Retinal pigment epithelial cell (primary cell): ENCODE measurements at regions not wholly inside any gene's neighbourhood (a gene's known extent, or its start where the extent isn't known, plus 50 kb on each side); places are given as distances from the start of the nearest gene placed in this dataset.
A peak's percentile ranks its signal among the peaks of the same experiment; 100 is the strongest.

ENCODE experiments used
- DNase-seq: peaks from one replicate; pipeline ENCODE4 v3.0.0-alpha.2; 2010; ENCODE audit warnings: low read depth
- H3K4me3 ChIP-seq: 2 replicates; pipeline ENCODE4 v1.5.1; 2011; ENCODE audit warnings: mild to moderate bottlenecking, low read length, control low read depth, moderate library complexity
- CTCF ChIP-seq: conservative IDR thresholded peaks from 2 replicates; pipeline ENCODE4 v1.5.1; 2011; ENCODE audit warnings: low read depth, low read length, control low read depth, inconsistent platforms

- DNase-seq = no peak
- no peak overlapping the region for H3K4me3 ChIP-seq
- no peak for TF ChIP-seq CTCF
These were observed 325.2 kb downstream of the USP25 start for GRCh38 chr21:16055014-16055413.

- DNase-seq = no peak
- no peak overlapping the region for H3K4me3 ChIP-seq
- TF ChIP-seq CTCF = no peak
These were observed 329.1 kb downstream of the USP25 start for GRCh38 chr21:16058896-16059295.

- no peak overlapping the region for H3K4me3 ChIP-seq
- TF ChIP-seq CTCF = no peak
- DNase-seq = no peak
These were observed 330.2 kb downstream of the USP25 start for GRCh38 chr21:16059981-16060380.

- no peak for TF ChIP-seq CTCF
- no peak overlapping the region for H3K4me3 ChIP-seq
- DNase-seq = no peak
These were observed 331.4 kb downstream of the USP25 start for GRCh38 chr21:16061194-16061593.

- TF ChIP-seq CTCF = no peak
- DNase-seq = no peak
- no peak overlapping the region for H3K4me3 ChIP-seq
These were observed 339.7 kb downstream of the USP25 start for GRCh38 chr21:16069178-16070112.

- no peak for TF ChIP-seq CTCF
- H3K4me3 ChIP-seq = peak overlapping the region; percentile 40
- DNase-seq = no peak
These were observed 340.4 kb downstream of the USP25 start for GRCh38 chr21:16070207-16070651.

GRCh38 chr21:16071092-16071491, 341.3 kb downstream of the USP25 start:
- DNase-seq = no peak
- no peak for TF ChIP-seq CTCF
- H3K4me3 ChIP-seq = peak overlapping the region; percentile 40
